ENCODE measurements at regions not wholly inside any gene's neighbourhood (a gene's known extent, or its start where the extent isn't known, plus 50 kb on each side); places are given as distances from the start of the nearest gene placed in this dataset.

GRCh38 chr2:142594935-142595334 is 282.5 kb upstream of the KYNU start:
- Histone ChIP-seq H3K4me1 (no peaks in the 10 kb centered on the region), H3K9me3 (replicated peaks) (no peaks in the 10 kb centered on the region), H3K4me3 (no peak overlapping the region), H3K36me3 (no peaks in the 10 kb centered on the region), H3K27me3 (ENCODE audit: low read depth) (no peaks in the 10 kb centered on the region), H3K27ac (replicated peaks) (no peak overlapping the region)
- DNase-seq = no peak
- no peak for TF ChIP-seq CTCF (IDR thresholded peaks at IDR 0.05; ENCODE audit: borderline replicate concordance)
- intact Hi-C loops (cut with micrococcal nuclease) = no loop called here

- Histone ChIP-seq H3K27me3 (ENCODE audit: low read depth) (no peaks in the 10 kb centered on the region), H3K4me1 (no peaks in the 10 kb centered on the region), H3K4me3 (no peak overlapping the region), H3K27ac (replicated peaks) (no peak overlapping the region), H3K9me3 (replicated peaks) (no peaks in the 10 kb centered on the region), H3K36me3 (no peaks in the 10 kb centered on the region)
- intact Hi-C loops (cut with micrococcal nuclease) = no loop called here
- no peak for TF ChIP-seq CTCF (IDR thresholded peaks at IDR 0.05; ENCODE audit: borderline replicate concordance)
- no peak for DNase-seq
These were observed 285.3 kb upstream of the KYNU start for GRCh38 chr2:142592171-142592570.

DNA sequence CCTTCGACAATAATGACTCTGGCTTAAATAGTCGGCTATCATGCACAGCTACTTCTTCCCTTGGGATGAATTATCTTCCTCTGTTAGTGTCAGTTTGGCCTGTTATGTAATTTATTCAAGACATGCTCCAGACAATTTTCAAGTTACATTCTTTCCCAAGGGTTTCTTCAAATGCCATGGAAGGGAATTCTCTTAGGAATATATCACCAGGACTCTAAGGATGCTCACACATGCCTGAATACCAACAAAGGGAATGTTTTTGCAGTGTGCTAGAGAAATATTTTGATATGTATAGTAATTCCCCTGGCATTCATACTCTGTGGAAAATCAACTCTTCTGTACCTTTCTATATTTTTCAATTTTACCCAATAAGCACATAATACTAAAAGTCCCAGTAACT is 286.0 kb upstream of the KYNU start:
- H3K27me3 ChIP-seq (ENCODE audit: low read depth) = no peaks in the 10 kb centered on the region
- H3K9me3 ChIP-seq (replicated peaks) = no peaks in the 10 kb centered on the region
- no peaks in the 10 kb centered on the region for H3K4me1 ChIP-seq
- no peak for TF ChIP-seq CTCF (IDR thresholded peaks at IDR 0.05; ENCODE audit: borderline replicate concordance)
- no peak overlapping the region for H3K27ac ChIP-seq (replicated peaks)
- DNase-seq = no peak
- intact Hi-C loops (cut with micrococcal nuclease) = no loop called here
- no peak overlapping the region for H3K4me3 ChIP-seq
- H3K36me3 ChIP-seq = no peaks in the 10 kb centered on the region

GRCh38 chr2:142588269-142588668 is 289.2 kb upstream of the KYNU start:
- H3K4me1 ChIP-seq = no peaks in the 10 kb centered on the region
- no peak overlapping the region for H3K4me3 ChIP-seq
- TF ChIP-seq CTCF (IDR thresholded peaks at IDR 0.05; ENCODE audit: borderline replicate concordance) = no peak
- H3K27ac ChIP-seq (replicated peaks) = no peak overlapping the region
- H3K9me3 ChIP-seq (replicated peaks) = no peaks in the 10 kb centered on the region
- no peak for DNase-seq
- H3K27me3 ChIP-seq (ENCODE audit: low read depth) = no peaks in the 10 kb centered on the region
- H3K36me3 ChIP-seq = no peaks in the 10 kb centered on the region
- intact Hi-C loops (cut with micrococcal nuclease) = no loop called here

- no peaks in the 10 kb centered on the region for H3K4me1 ChIP-seq
- no peak for TF ChIP-seq CTCF (IDR thresholded peaks at IDR 0.05; ENCODE audit: borderline replicate concordance)
- H3K9me3 ChIP-seq (replicated peaks) = no peaks in the 10 kb centered on the region
- no peaks in the 10 kb centered on the region for H3K36me3 ChIP-seq
- no peak overlapping the region for H3K27ac ChIP-seq (replicated peaks)
- DNase-seq = no peak
- no peak overlapping the region for H3K4me3 ChIP-seq
- H3K27me3 ChIP-seq (ENCODE audit: low read depth) = no peaks in the 10 kb centered on the region
- intact Hi-C loops (cut with micrococcal nuclease) = no loop called here
These were observed 290.5 kb upstream of the KYNU start for GRCh38 chr2:142586693-142587580.

All from left ventricle myocardium inferior (tissue), 1 donor.